HL-60 (cell line): ENCODE measurements at regions not wholly inside any gene's neighbourhood (a gene's known extent, or its start where the extent isn't known, plus 50 kb on each side); places are given as distances from the start of the nearest gene placed in this dataset.

Experiments
- GABPA ChIP-seq: IDR thresholded peaks from 2 replicates; pipeline ENCODE4 v1.6.1; 2012; ENCODE audit warnings: low read depth
- POLR2AphosphoS5 ChIP-seq: IDR thresholded peaks from 2 replicates; pipeline ENCODE4 v1.6.1; 2012; ENCODE audit warnings: low read depth
- TF ChIP-seq, protein P1 (sequence below): IDR thresholded peaks from one replicate; pipeline ENCODE4 v1.5.1; 2011; ENCODE audit warnings: low read length, control low read depth, inconsistent platforms; ENCODE audit not compliant: insufficient read depth
- TF ChIP-seq, protein P2 (sequence below): IDR thresholded peaks from 2 replicates; pipeline ENCODE4 v1.6.1; 2012; ENCODE audit warnings: low read depth; ENCODE audit not compliant: insufficient replicate concordance

DNA sequence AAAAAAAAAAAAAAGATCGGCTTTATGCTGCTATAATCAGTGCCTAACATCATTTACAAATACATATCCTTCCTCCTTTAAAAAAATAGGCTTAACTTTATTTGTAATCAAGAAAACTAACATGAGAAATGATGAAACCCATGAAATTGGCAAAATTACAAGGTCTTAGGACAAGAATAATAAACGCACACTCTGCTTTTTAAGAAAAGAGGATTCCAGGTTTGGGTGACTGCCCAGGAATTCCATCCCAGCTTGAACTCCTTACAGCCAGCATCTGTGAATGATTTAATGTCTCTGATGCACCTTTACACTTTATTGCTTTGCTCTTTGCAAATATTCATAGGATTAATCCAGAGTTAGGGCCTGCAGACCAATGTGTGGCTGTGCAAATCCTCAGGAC, 196.0 kb downstream of the CBLN1 start:
- TF ChIP-seq POLR2AphosphoS5 (no peak), GABPA (no peak)
- TF ChIP-seq, protein P1, sequence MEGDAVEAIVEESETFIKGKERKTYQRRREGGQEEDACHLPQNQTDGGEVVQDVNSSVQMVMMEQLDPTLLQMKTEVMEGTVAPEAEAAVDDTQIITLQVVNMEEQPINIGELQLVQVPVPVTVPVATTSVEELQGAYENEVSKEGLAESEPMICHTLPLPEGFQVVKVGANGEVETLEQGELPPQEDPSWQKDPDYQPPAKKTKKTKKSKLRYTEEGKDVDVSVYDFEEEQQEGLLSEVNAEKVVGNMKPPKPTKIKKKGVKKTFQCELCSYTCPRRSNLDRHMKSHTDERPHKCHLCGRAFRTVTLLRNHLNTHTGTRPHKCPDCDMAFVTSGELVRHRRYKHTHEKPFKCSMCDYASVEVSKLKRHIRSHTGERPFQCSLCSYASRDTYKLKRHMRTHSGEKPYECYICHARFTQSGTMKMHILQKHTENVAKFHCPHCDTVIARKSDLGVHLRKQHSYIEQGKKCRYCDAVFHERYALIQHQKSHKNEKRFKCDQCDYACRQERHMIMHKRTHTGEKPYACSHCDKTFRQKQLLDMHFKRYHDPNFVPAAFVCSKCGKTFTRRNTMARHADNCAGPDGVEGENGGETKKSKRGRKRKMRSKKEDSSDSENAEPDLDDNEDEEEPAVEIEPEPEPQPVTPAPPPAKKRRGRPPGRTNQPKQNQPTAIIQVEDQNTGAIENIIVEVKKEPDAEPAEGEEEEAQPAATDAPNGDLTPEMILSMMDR = no peak
- TF ChIP-seq, protein P2, sequence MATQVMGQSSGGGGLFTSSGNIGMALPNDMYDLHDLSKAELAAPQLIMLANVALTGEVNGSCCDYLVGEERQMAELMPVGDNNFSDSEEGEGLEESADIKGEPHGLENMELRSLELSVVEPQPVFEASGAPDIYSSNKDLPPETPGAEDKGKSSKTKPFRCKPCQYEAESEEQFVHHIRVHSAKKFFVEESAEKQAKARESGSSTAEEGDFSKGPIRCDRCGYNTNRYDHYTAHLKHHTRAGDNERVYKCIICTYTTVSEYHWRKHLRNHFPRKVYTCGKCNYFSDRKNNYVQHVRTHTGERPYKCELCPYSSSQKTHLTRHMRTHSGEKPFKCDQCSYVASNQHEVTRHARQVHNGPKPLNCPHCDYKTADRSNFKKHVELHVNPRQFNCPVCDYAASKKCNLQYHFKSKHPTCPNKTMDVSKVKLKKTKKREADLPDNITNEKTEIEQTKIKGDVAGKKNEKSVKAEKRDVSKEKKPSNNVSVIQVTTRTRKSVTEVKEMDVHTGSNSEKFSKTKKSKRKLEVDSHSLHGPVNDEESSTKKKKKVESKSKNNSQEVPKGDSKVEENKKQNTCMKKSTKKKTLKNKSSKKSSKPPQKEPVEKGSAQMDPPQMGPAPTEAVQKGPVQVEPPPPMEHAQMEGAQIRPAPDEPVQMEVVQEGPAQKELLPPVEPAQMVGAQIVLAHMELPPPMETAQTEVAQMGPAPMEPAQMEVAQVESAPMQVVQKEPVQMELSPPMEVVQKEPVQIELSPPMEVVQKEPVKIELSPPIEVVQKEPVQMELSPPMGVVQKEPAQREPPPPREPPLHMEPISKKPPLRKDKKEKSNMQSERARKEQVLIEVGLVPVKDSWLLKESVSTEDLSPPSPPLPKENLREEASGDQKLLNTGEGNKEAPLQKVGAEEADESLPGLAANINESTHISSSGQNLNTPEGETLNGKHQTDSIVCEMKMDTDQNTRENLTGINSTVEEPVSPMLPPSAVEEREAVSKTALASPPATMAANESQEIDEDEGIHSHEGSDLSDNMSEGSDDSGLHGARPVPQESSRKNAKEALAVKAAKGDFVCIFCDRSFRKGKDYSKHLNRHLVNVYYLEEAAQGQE = no peak
